Stimulated activated CD4-positive, alpha-beta T cell treated with anti-CD3 and anti-CD28 coated beads, Interleukin-2, amount 100 ng/mL, for 48 hours (primary cell): ENCODE measurements at regions not wholly inside any gene's neighbourhood (a gene's known extent, or its start where the extent isn't known, plus 50 kb on each side); places are given as distances from the start of the nearest gene placed in this dataset.

Source experiments
- DNase-seq, 2 donors: peaks; one replicate each; pipeline ENCODE4 v3.0.0-alpha.2; 2020

GRCh38 chr3:64306745-64307144, 81.5 kb upstream of the PRICKLE2 start:
- DNase-seq, result no peak

DNA sequence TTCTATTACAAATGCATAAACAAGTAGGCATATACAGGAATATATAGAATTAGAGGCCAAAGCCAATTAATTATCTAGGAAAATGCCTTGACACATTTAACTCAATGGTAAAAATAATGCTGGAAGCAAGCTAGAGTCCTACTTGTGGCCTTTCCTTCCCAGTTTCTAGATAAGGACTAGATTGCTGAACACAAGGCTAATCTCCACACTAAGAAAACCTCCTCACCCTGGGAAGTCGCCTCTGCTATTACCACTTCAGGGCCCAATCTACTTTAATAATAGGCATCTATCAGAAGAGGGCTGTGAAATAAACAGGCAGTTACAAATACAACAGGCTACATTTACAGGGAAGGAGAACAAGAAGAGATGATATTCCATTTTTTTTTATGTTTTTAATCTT, 80.5 kb upstream of the PRICKLE2 start:
- DNase-seq, result no peak

- DNase-seq, result no peak
Observed at GRCh38 chr3:64304828-64305410, 79.7 kb upstream of the PRICKLE2 start.

- DNase-seq, result no peak
Observed at GRCh38 chr3:64303881-64304280, 78.6 kb upstream of the PRICKLE2 start.

GRCh38 chr3:64303401-64303800, 78.1 kb upstream of the PRICKLE2 start:
- DNase-seq, result no peak

DNA sequence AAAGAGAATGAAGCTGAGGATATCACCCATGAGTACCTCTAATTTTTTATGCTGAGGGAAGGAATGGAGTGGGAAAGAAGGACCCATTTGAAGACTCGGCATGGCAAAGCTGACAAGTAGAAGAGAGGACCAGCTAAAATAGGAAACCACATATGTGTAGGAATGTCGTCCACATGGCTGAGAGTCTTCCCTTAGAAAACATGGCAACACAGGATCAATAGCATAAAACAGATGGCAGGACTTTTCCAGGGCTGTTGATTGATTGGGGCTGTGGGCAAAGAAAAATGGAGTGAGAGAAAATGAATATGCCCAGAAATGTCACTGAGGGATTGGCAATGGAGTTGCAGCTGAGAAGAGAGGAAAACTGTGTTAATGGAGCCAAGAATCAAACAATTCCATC, 76.2 kb upstream of the PRICKLE2 start:
- no peak for DNase-seq

- DNase-seq, result no peak
Observed at GRCh38 chr3:64300790-64301423, 75.6 kb upstream of the PRICKLE2 start.

- DNase-seq, result no peak
Observed at GRCh38 chr3:64299206-64299605, 73.9 kb upstream of the PRICKLE2 start.

GRCh38 chr3:64297563-64297962, 72.3 kb upstream of the PRICKLE2 start:
- DNase-seq, result no peak

GRCh38 chr3:64295594-64295993, 70.3 kb upstream of the PRICKLE2 start:
- DNase-seq, result no peak

DNA sequence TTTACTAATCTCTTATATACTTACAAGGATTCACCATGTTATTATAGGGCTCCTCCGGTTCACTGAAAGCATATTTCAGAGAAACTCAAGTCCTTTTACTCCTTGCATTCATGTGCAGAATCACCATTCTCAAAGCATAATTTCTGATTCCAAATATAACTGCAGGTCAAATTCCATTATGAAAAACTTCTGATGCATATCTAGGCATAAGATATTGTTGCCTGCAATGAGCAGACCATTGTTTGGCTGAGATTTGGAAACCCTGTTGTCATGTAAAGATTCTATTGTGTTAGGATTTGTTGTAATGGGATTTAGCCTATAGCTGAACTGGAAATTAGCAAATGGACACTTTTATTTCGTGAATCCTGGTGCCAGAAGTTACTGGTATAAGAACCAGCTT, 69.5 kb upstream of the PRICKLE2 start:
- DNase-seq, result no peak

- no peak for DNase-seq
Observed at GRCh38 chr3:64293121-64293520, 67.9 kb upstream of the PRICKLE2 start.

DNA sequence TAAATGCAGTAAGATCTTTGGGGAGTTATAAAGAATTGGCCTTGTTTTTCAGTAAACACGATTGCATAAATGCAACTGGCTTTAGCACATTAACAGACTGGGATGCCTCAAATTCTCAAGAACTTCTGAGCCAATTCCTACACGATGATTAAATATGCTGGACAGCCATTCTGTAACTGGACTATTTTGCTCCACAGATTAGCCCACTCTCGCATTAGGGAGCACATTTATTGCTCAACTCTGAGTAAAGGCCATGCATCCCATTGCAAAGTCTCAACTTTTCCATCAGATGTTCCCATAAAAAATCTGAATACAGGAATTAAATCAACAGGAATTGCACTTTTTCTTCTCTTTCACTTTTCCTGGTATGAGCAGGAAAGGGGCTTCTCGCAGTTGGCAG, 66.7 kb upstream of the PRICKLE2 start:
- DNase-seq, result no peak

DNA sequence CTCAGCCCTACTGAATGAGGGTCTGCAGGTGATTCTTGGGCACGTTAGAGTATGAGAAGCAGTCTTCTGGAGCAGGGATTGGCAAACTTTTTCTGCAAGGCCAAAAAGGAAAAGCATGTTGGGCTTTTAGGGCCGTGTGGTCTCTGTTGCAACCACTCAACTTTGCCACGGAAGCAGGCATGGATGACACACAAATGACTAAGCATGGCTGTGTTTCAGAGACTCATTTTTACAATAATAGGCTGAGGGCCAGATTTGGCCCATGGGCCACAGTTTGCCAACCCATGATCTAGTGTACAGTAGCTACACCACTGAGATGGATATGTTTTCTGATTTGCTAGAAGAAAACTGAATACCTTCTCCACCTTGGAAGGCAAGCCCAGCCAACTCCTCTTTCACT, 66.1 kb upstream of the PRICKLE2 start:
- no peak for DNase-seq

- no peak for DNase-seq
Observed at GRCh38 chr3:64290864-64291263, 65.6 kb upstream of the PRICKLE2 start.

GRCh38 chr3:64290161-64290560, 64.9 kb upstream of the PRICKLE2 start:
- no peak for DNase-seq

- no peak for DNase-seq
Observed at GRCh38 chr3:64289622-64290021, 64.4 kb upstream of the PRICKLE2 start.

GRCh38 chr3:64278625-64279024, 53.4 kb upstream of the PRICKLE2 start:
- DNase-seq, result no peak

- DNase-seq, result no peak
Observed at GRCh38 chr3:64276131-64276530, 50.9 kb upstream of the PRICKLE2 start.
